NOMO-1 treated with DMSO at 0.1 percent for 48 hours (cell line): ENCODE measurements at regions not wholly inside any gene's neighbourhood (a gene's known extent, or its start where the extent isn't known, plus 50 kb on each side); places are given as distances from the start of the nearest gene placed in this dataset.

Experiments used
- DNase-seq: peaks from one replicate; lab custom pipeline; 2025; ENCODE audit not compliant: unreplicated experiment; lab: John Stamatoyannopoulos, UW

GRCh38 chr5:169356811-169357210, 55.9 kb upstream of the SLIT3 start:
- no peak for DNase-seq

GRCh38 chr5:169356181-169356580, 55.2 kb upstream of the SLIT3 start:
- DNase-seq, result no peak

GRCh38 chr5:169354921-169355320, 54.0 kb upstream of the SLIT3 start:
- DNase-seq, result no peak

GRCh38 chr5:169354263-169354662, 53.3 kb upstream of the SLIT3 start:
- no peak for DNase-seq

GRCh38 chr5:169352901-169353300, 52.0 kb upstream of the SLIT3 start:
- DNase-seq, result no peak

GRCh38 chr5:169351721-169352120, 50.8 kb upstream of the SLIT3 start:
- no peak for DNase-seq

- no peak for DNase-seq
These were observed 49.9 kb upstream of the SLIT3 start for GRCh38 chr5:169350759-169351240.
